H54 (cell line): ENCODE measurements at regions not wholly inside any gene's neighbourhood (a gene's known extent, or its start where the extent isn't known, plus 50 kb on each side); places are given as distances from the start of the nearest gene placed in this dataset.

Source experiments
- DNase-seq: peaks from one replicate; pipeline ENCODE4 v3.0.0; 2011; ENCODE audit warnings: low spot score, mixed read lengths; ENCODE audit not compliant: insufficient read length
- FAIRE-seq: peaks from 3 replicates; lab custom pipeline; 2011; peaks lifted over from hg19 to GRCh38; lab: Jason Lieb, UNC
- POLR2A ChIP-seq: IDR thresholded peaks from 2 replicates; pipeline ENCODE4 v1.6.1; 2011; ENCODE audit warnings: low read depth, mild to moderate bottlenecking, low read length

DNA sequence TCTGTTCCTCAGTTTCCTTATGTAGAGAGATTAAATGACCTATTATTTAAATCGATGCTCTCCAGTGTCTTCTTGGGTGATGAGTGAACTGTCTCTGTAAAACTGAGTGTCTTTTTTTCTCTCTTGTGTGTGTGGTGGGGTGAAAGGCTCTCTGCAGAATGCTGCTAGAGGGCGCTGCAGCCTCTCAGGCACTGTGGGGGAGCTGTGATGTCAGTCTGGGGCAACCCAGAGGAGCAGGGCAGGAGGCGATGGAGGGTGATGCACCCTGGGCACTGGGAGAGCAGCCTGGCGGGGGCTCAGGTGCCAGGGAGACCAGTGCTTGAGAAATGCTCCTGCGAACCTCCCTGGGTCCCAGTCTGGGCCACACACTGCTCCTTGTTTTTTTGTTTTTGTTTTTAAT lies 110.1 kb upstream of the POM121L12 start:
- DNase-seq = peak; percentile 44
- no peak for TF ChIP-seq POLR2A
- FAIRE-seq = peak; percentile 41

DNA sequence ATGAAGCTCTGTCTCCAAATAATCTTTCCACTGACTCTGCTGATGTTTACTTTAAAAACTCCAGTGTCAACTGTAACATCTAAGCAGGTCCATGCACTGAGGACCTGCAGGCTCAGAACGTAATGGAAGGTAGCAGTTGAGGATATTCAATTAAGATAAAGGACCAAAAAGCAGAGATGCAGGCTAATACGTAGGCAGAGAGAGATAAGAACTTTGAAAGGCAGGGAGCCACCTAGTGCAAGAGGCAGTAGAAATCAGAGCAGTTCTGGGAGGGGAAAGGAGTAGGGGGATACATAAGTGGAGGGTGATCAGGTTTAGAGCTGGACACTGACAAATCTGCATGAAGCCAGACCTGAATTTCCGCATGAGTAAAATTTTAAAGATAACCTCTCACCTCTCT lies 114.5 kb upstream of the POM121L12 start:
- TF ChIP-seq POLR2A = no peak
- no peak for FAIRE-seq
- DNase-seq = no peak

DNA sequence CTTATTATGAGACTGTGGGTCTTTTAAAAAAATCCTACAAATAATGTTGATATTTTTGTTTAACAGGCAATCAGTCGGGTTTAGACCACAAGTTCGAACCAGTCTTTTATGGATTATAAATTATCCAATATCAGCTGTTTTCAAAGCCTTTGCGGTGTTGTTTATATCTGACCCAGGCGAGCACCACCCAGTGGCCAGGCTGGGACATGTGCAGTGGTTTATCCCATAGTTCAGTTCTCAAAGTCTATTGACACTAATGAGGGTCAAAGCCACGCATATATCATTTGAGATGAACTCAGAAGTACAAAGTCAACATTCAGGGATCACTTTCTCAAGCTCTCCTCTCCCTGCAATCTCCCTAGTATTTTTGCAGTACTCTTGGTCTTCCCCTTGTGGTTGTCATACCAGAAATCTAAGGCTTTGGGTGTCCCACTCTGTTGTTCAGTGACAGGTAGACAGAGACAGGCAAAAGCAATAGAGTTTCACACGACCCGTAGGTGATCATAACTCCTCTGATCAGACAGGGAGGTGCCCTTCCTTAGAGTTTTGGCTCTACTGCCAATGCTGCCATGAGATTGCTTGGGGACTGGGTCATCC lies 117.4 kb upstream of the POM121L12 start:
- peak; percentile 98 for FAIRE-seq
- peak; percentile 27 for DNase-seq
- TF ChIP-seq POLR2A = no peak

DNA sequence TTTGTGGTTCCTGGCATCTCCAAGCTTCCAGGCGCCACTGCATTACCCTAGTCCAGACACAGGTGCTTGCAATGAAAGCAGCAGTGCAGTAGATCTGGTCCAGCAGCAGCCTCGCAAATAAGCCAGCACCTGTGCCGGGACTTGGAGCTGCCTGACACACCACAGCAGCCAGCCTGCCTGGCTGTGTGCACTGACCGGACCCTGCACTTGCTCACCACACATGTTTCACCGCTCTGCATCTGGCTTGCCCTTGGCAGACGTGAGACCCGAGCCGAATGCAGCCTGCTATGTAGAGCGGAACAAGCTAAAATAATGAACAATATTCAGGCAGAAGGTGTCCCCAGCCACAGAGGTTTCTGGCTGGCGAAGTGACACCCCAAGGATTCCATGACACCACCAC lies 123.6 kb upstream of the POM121L12 start:
- FAIRE-seq (no peak), DNase-seq (no peak)
- TF ChIP-seq POLR2A = no peak

DNA sequence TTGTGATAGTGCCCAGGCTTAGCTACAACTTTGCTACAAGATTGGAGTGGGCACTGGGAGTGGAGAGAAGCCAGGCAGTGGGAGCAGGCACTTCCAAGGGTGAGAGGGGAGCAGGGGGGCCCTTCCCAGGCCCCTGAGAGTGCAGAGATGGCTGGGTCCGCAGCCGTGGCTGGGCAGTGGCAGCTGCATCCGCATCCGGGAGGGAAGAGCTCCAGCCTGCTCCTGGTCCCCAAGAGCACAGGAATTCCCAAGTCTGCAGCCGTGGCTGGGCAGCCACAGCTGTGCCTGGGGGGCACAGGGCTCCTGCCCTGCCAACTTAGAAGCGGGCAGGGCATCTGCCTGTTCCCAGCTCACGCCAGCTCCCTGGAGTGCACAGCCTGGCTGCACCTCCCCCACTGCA lies 124.1 kb upstream of the POM121L12 start:
- DNase-seq (no peak), FAIRE-seq (no peak)
- no peak for TF ChIP-seq POLR2A

DNA sequence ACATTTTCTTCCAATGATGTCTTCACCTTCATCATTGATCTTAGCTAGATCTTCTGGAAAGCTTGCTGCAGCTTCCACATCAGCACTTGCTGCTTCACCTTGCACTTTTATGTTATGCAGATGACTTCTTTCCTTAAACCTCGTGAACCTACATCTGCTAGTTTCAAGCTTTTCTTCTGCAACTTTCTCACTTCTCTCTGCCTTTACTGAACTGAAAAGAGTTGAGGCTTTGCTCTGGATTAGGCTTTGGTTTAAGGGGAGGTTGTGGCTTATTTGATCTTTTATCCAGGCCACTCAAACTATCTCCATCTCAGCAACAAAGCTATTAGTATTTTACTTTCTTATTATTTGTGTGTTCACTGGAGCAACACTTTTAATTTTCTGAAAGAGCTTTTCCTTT lies 125.5 kb upstream of the POM121L12 start:
- FAIRE-seq (peak; percentile 61), DNase-seq (no peak)
- TF ChIP-seq POLR2A = no peak

DNA sequence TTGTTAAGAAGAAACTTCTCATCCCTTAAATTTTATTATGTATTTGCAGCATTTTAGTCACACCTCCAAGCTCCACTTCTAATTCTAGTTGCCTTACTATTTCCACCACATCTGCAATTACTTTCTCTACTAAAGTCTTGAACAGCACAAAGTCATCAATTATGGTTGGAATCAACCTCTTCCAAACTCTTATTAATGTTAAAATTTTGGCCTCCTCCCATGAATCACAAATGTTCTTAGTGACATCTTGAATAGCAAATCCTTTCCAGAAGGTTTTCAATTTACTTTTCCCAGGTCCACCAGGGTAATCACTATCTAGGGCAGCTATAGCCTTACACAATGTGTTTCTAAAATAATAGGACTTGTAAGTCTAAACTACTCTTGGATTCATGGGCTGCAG lies 126.3 kb upstream of the POM121L12 start:
- FAIRE-seq (no peak), DNase-seq (no peak)
- no peak for TF ChIP-seq POLR2A

DNA sequence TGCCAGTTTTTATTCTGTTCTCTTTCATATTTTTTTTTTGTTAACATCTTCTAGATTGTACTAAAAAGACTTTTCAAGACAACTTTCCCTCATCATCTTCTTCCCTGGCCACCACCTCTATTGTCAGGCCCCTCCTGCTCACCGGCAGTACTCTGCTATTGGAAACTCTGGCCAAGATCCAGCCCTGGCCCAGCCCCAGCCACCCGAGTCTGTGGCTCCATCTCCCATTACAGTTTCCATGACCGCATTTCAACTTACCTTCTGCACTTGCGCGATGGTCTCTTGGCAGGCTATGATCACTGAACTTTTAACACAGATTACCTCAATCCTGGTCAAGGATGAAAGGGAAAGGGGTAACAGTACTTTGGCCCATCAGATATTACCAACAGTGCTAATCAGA lies 137.7 kb upstream of the POM121L12 start:
- no peak for DNase-seq
- TF ChIP-seq POLR2A = no peak
- FAIRE-seq = no peak

DNA sequence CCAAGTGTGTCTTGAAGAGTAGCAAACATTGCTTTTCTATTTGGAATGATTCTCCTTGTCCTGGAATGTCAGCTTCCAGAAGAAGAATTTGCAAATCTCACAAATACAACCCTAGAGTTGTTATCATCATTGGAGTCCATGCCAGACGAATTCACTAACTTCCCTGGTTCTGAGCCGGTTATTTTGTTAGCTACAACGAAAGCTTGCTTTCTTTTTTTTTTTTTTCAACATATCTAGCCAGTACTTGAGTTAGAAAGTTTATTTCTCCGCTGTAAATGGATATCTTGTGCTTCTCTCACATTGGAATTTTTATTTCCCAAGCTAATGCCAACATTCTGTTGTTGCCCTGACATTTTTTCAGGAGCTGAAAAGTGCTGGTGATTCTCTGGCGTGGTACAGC lies 138.1 kb upstream of the POM121L12 start:
- TF ChIP-seq POLR2A = no peak
- FAIRE-seq (no peak), DNase-seq (no peak)

DNA sequence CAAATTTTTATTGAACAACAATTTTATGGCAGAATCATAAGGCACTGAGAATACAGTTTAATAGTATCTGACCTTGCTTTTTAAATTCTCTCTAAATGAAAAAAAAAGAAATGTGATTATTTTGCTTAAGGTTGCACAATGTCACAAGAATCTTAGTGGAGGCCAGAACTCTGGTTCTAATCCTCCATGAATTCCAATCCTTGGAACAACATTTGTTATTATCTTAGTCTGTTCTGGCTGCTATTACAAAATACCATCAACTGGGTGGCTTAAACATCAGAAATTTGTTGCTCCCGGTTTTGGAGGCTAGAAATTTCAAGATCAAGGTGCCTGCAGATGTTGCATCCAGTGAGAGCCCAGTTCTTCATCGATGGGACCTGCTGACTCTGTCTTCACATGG lies 158.2 kb upstream of the POM121L12 start:
- TF ChIP-seq POLR2A = no peak
- FAIRE-seq = no peak

DNA sequence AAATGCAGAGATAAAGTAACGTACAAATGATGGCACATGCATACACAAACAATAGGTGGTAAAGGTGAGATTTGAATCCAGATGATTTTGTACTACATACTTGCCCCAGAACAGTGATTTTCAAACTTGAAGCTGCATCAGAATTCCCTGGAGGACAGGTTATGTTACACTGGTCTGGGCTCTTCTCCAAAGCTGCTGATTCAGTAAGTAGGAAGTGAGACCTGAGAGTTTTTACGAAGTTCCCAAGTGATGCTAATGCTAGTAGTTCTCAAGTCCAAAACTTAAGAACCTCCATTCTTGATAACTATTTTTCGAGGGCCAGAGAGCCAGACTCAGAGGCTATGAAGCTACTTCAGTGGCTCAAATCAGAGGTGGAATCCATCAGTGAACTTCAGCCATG lies 159.0 kb upstream of the POM121L12 start:
- DNase-seq (no peak), FAIRE-seq (no peak)
- no peak for TF ChIP-seq POLR2A

More for the DNA sequence above, 158.2 kb upstream of the POM121L12 start:
- no peak for DNase-seq

DNA sequence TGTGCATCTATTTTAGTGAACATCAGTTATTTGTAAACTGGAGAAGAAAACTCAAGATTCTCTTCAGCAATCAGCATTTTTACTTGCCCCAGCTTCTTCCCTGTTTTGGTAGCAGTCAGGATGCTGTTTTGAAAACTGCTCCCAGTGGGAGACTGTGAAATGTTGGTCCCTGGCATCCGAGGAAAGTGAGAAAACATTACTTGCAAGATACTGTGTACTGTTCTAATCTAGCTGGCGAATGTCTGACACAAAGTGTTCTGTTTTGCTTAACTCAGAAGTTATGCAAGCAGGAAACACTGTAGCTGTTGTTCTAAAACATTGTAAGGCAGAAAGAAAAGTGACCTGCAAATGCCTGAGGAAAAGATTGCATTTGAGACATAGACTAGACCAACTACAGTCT lies 171.8 kb upstream of the POM121L12 start:
- DNase-seq (no peak), FAIRE-seq (peak; percentile 11)
- no peak for TF ChIP-seq POLR2A

DNA sequence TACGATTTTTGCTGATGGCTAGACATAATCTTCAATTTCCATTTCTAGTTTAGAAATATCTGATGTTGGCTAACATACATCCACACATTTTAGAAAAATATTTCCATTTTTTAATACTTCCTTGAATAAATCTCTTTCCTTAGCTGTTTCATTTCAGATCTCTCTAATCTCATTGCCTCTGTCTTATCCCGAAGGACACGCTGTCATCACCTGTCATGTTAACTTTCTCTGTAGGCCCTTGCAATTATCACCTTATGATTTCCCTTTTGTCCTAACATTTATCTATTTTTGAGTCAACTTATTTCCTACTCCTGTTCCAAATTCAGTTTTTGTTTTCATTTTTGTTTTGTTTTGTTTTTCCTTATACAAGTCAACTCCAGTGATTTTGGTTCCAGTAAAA lies 173.1 kb upstream of the POM121L12 start:
- TF ChIP-seq POLR2A = no peak
- FAIRE-seq = no peak

DNA sequence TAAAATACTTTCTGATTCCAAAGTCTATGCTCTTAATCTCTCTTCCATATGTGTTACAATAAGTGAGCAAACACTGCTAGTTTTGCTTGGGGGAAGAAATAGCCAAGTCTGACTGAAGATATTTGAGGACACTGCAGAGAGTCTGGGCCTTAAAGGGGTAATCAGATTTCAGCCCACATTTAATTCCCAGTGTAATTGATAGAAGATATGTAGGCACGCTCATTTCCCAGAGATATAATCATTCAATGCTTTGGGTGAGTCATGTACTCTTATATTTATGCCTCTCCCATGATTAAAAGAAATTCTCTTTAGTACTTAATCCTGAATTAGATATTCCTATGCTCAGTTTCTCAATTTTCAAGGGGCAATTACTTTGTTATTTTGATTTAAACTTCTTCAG lies 178.1 kb upstream of the POM121L12 start:
- FAIRE-seq (no peak), DNase-seq (no peak)
- TF ChIP-seq POLR2A = no peak

More for the DNA sequence above, 173.1 kb upstream of the POM121L12 start:
- DNase-seq = no peak

DNA sequence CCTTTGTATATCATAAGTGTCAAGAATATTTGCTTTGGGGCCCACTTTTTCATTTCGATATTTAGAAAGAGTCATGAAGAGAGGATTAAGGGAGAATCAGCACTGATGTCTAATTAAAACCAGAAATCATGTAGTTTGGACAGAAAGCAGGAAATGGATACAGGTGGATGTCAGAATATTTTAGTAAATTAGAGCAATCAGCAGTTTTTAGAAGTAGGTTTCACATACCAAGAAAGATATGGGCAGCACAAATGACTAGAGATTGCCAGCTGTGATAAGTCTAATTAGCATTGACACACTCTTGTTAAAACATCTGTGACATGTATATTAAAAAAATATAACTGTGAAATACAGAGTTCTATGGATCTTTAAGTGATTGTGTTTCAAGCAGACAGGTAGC lies 180.8 kb upstream of the POM121L12 start:
- DNase-seq = no peak
- no peak for TF ChIP-seq POLR2A
- no peak for FAIRE-seq

DNA sequence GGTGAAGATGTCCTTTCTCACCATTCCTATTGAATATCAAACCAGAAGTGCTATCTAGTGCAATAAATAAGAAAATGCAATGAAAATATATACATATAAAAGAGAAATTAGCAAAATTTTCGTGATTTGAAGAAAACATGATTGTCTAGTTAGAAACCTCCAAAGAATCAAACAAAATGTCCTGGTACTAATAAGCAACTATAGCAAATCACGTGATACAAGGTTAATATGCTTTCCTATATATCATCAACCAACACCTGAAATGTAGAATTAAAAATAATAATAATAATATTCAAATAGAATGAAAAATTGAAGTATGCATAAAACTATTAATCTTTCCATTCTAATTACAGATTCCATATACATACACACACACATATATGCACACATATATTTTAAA lies 183.9 kb upstream of the POM121L12 start:
- no peak for FAIRE-seq
- no peak for DNase-seq
- TF ChIP-seq POLR2A = no peak

DNA sequence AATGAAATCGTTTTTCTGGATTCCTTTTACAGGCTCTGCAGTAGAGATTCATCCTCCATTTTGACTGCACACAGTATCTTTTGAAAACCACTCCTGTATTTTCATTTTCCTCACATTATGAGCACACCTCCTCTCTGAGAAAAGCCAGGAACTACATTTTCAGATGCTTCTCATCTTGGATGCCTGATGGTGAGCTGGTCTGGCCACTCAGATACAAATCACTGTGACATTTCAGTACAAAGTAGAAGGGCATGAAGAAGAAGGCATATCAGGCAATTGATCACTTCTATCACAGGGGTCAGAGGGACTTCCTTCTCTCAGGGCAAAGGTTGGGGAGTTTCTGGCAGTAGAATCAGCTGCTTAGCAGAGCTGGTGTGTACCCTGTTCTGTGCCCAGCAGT lies 192.0 kb upstream of the POM121L12 start:
- FAIRE-seq = no peak
- no peak for DNase-seq
- TF ChIP-seq POLR2A = no peak
